H9 (cell line): ENCODE measurements at regions not wholly inside any gene's neighbourhood (a gene's known extent, or its start where the extent isn't known, plus 50 kb on each side); places are given as distances from the start of the nearest gene placed in this dataset.
"Not testable (repeated sequence)": the region's sequence is repeated elsewhere in the genome, so short reads cannot be mapped to it uniquely, and the experiment has no call there.

Source experiments
- DNase-seq: peaks from one replicate; pipeline ENCODE4 v3.0.0-alpha.2; 2017
- H2AFZ ChIP-seq: one replicate; pipeline ENCODE4 v1.6.1; 2013; ENCODE audit warnings: mild to moderate bottlenecking, low read length, control low read depth, moderate library complexity
- H2AK5ac ChIP-seq: 2 replicates; pipeline ENCODE4 v1.6.1; 2013; ENCODE audit warnings: low read length, control low read depth, mixed read lengths; ENCODE audit not compliant: insufficient read length
- H2BK120ac ChIP-seq: one replicate; pipeline ENCODE4 v1.6.1; 2013; ENCODE audit warnings: low read depth, mild to moderate bottlenecking, low read length, control low read depth, inconsistent platforms; ENCODE audit not compliant: poor library complexity, severe bottlenecking
- H2BK12ac ChIP-seq: 2 replicates; pipeline ENCODE4 v1.6.1; 2013; ENCODE audit warnings: low read length, control low read depth, mixed read lengths, low read depth; ENCODE audit not compliant: insufficient read length
- H2BK15ac ChIP-seq: 2 replicates; pipeline ENCODE4 v1.6.1; 2013; ENCODE audit warnings: low read depth, low read length, control low read depth
- H2BK20ac ChIP-seq: one replicate; pipeline ENCODE4 v1.6.1; 2013; ENCODE audit warnings: low read depth, mild to moderate bottlenecking, low read length, control low read depth, inconsistent platforms; ENCODE audit not compliant: poor library complexity, severe bottlenecking
- H2BK5ac ChIP-seq: 2 replicates; pipeline ENCODE4 v1.6.1; 2013; ENCODE audit warnings: low read length, control low read depth, mixed read lengths; ENCODE audit not compliant: insufficient read length
- H3K14ac ChIP-seq: 2 replicates; pipeline ENCODE4 v1.6.1; 2013; ENCODE audit warnings: low read length, control low read depth; ENCODE audit not compliant: insufficient read depth
- H3K18ac ChIP-seq: 2 replicates; pipeline ENCODE4 v1.6.1; 2013; ENCODE audit warnings: low read depth, mild to moderate bottlenecking, mixed read lengths, low read length, control low read depth; ENCODE audit not compliant: insufficient read length
- H3K23ac ChIP-seq: 2 replicates; pipeline ENCODE4 v1.6.1; 2013; ENCODE audit warnings: low read length, control low read depth, mixed read lengths, low read depth; ENCODE audit not compliant: insufficient read length
- H3K23me2 ChIP-seq: 2 replicates; pipeline ENCODE4 v1.6.1; 2013; ENCODE audit warnings: low read depth, mild to moderate bottlenecking, mixed read lengths, low read length, control low read depth; ENCODE audit not compliant: insufficient read length, poor library complexity, severe bottlenecking
- H3K27ac ChIP-seq: 2 replicates; pipeline ENCODE4 v1.5.1; 2013; ENCODE audit warnings: low read length, control low read depth, mixed read lengths, low read depth; ENCODE audit not compliant: insufficient read length
- H3K27me3 ChIP-seq: 2 replicates; pipeline ENCODE4 v1.6.1; 2013; ENCODE audit warnings: low read length, control low read depth, inconsistent platforms; ENCODE audit not compliant: insufficient read depth
- H3K4ac ChIP-seq: 2 replicates; pipeline ENCODE4 v1.6.1; 2013; ENCODE audit warnings: low read depth, mild to moderate bottlenecking, control low read depth, inconsistent platforms, low read length, moderate library complexity
- H3K4me1 ChIP-seq: 2 replicates; pipeline ENCODE4 v1.6.1; 2013; ENCODE audit warnings: low read length, control low read depth, inconsistent platforms; ENCODE audit not compliant: insufficient read depth
- H3K4me2 ChIP-seq: 2 replicates; pipeline ENCODE4 v1.6.1; 2013; ENCODE audit warnings: low read length, control low read depth, mixed read lengths; ENCODE audit not compliant: insufficient read length, insufficient read depth
- H3K56ac ChIP-seq: 2 replicates; pipeline ENCODE4 v1.6.1; 2013; ENCODE audit warnings: low read depth, mild to moderate bottlenecking, mixed read lengths, low read length, control low read depth; ENCODE audit not compliant: insufficient read length
- H3K79me1 ChIP-seq: 2 replicates; pipeline ENCODE4 v1.6.1; 2013; ENCODE audit warnings: low read depth, mild to moderate bottlenecking, moderate library complexity, low read length, control low read depth, inconsistent platforms; ENCODE audit not compliant: insufficient read depth, poor library complexity, severe bottlenecking
- H3K79me2 ChIP-seq: 2 replicates; pipeline ENCODE4 v1.6.1; 2013; ENCODE audit warnings: low read length, control low read depth, inconsistent platforms; ENCODE audit not compliant: insufficient read depth
- H3K9ac ChIP-seq: 2 replicates; pipeline ENCODE4 v1.6.1; 2013; ENCODE audit warnings: low read length, control low read depth, mixed read lengths; ENCODE audit not compliant: insufficient read length; ENCODE audit errors: extremely low read depth
- H3K9me3 ChIP-seq: one replicate; pipeline ENCODE4 v1.6.1; 2013; ENCODE audit warnings: low read depth, low read length, inconsistent platforms; ENCODE audit not compliant: control insufficient read depth
- H3T11ph ChIP-seq: one replicate; pipeline ENCODE4 v1.6.1; 2013; ENCODE audit warnings: mild to moderate bottlenecking, low read length, control low read depth, inconsistent platforms
- H4K20me1 ChIP-seq: one replicate; pipeline ENCODE4 v1.6.1; 2013; ENCODE audit not compliant: control insufficient read depth, insufficient read length, insufficient read depth
- H4K5ac ChIP-seq: 2 replicates; pipeline ENCODE4 v1.6.1; 2013; ENCODE audit warnings: low read depth, mild to moderate bottlenecking, mixed read lengths, low read length, control low read depth; ENCODE audit not compliant: insufficient read length
- H4K8ac ChIP-seq: replicated peaks from 2 replicates; pipeline ENCODE4 v1.6.1; 2013; ENCODE audit warnings: low read length, control low read depth, mixed read lengths, low read depth; ENCODE audit not compliant: insufficient read length
- H4K91ac ChIP-seq: 2 replicates; pipeline ENCODE4 v1.6.1; 2013; ENCODE audit warnings: low read depth, mild to moderate bottlenecking, moderate library complexity, mixed read lengths, low read length, control low read depth; ENCODE audit not compliant: insufficient read length
- H3K27ac Mint-ChIP-seq, 3 experiments: 2 replicates in 2 of 3; 3 replicates in 1 of 3; pipeline ENCODE4 v1.8.0; 2020 to 2021; ENCODE audit warnings: mixed read lengths in 3 of 3, mild to moderate bottlenecking in 1 of 3, moderate library complexity in 1 of 3
- H3K27me3 Mint-ChIP-seq: 2 replicates; pipeline ENCODE4 v1.8.0; 2021; ENCODE audit warnings: low read depth, mild to moderate bottlenecking, moderate library complexity, mixed read lengths
- H3K36me3 Mint-ChIP-seq, 3 experiments: 2 replicates in 2 of 3; 3 replicates in 1 of 3; pipeline ENCODE4 v1.8.0; 2020 to 2021; ENCODE audit warnings: low read depth in 3 of 3, mixed read lengths in 3 of 3; ENCODE audit not compliant: insufficient read depth in 1 of 3
- H3K4me1 Mint-ChIP-seq, 2 experiments: 2 replicates each; pipeline ENCODE4 v1.8.0; 2020; ENCODE audit warnings: mixed read lengths in 2 of 2
- H3K4me3 Mint-ChIP-seq, 2 experiments: 2 replicates in 1 of 2; 3 replicates in 1 of 2; pipeline ENCODE4 v1.8.0; 2020 to 2021; ENCODE audit warnings: mild to moderate bottlenecking in 2 of 2, mixed read lengths in 2 of 2, moderate library complexity in 1 of 2
- H3K9me3 Mint-ChIP-seq, 2 experiments: 2 replicates in 1 of 2; 3 replicates in 1 of 2; pipeline ENCODE4 v1.8.0; 2020; ENCODE audit warnings: mild to moderate bottlenecking in 2 of 2, mixed read lengths in 2 of 2, moderate library complexity in 1 of 2
- WGBS: extraction: QIAGEN DNeasy Blood & Tissue Kit; methylation state at CpG from one replicate; pipeline ENCODE4 v1.1.7; 2013; ENCODE audit warnings: missing lambda C conversion rate, low lambda C conversion rate, mixed read lengths; ENCODE audit not compliant: insufficient read length; ENCODE audit errors: extremely low coverage; 5-methylcytosine and 5-hydroxymethylcytosine counted together
- TF ChIP-seq, protein P1 (sequence below): fragments of 200-600 bp; sonication (generic); conservative IDR thresholded peaks from 3 replicates; pipeline ENCODE4 v1.8.0; 2021; ENCODE audit warnings: antibody characterized with exemption, mild to moderate bottlenecking

DNA sequence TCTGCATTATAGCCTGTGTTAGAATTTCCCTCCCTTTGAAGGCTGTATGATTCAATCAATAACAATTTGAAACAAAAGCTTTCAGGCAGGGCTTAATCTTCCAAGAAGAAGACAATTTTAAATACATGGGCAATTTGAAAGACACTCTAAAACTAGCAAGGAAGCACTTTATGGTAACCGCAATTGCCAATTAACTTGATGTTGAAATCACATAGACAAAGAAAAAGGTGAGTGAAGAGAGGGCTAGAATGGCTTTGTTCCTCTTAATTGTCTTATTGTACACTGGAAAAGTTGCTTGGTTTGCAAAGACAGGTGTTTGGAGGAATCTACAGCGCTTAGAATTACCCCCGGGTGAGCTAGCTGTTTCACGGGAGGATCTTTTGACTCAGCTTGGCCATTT lies 74.4 kb upstream of the PRKX start:
- WGBS, result no CpG with 5 or more reads among the region's 4 CpGs

GRCh38 chrX:3785822-3786221 lies 72.4 kb upstream of the PRKX start:
- not testable (repeated sequence) for H3K4me1 ChIP-seq, H3K56ac ChIP-seq, H2AK5ac ChIP-seq, H4K91ac ChIP-seq, H3K27ac Mint-ChIP-seq, H3K79me1 ChIP-seq, H4K20me1 ChIP-seq, H3K18ac ChIP-seq, H3K9ac ChIP-seq, H3K23me2 ChIP-seq, H2BK120ac ChIP-seq, H3K9me3 Mint-ChIP-seq, H2BK12ac ChIP-seq, H3K9me3 ChIP-seq, H2BK15ac ChIP-seq, H3K27ac ChIP-seq, H3K14ac ChIP-seq, H2BK5ac ChIP-seq, H2BK20ac ChIP-seq, H3K27me3 ChIP-seq, H3T11ph ChIP-seq, H4K5ac ChIP-seq, H3K27me3 Mint-ChIP-seq, H2AFZ ChIP-seq, H3K36me3 Mint-ChIP-seq, DNase-seq, H4K8ac ChIP-seq, H3K79me2 ChIP-seq, H3K4ac ChIP-seq, H3K23ac ChIP-seq, H3K4me2 ChIP-seq, H3K4me3 Mint-ChIP-seq
- H3K4me1 Mint-ChIP-seq, result peaks cover 37 to 39% of the 10 kb centered on the region in 2 experiments
- WGBS, result no CpG with 5 or more reads among the region's 2 CpGs

More for the DNA sequence above, 74.4 kb upstream of the PRKX start:
- TF ChIP-seq, protein P1, sequence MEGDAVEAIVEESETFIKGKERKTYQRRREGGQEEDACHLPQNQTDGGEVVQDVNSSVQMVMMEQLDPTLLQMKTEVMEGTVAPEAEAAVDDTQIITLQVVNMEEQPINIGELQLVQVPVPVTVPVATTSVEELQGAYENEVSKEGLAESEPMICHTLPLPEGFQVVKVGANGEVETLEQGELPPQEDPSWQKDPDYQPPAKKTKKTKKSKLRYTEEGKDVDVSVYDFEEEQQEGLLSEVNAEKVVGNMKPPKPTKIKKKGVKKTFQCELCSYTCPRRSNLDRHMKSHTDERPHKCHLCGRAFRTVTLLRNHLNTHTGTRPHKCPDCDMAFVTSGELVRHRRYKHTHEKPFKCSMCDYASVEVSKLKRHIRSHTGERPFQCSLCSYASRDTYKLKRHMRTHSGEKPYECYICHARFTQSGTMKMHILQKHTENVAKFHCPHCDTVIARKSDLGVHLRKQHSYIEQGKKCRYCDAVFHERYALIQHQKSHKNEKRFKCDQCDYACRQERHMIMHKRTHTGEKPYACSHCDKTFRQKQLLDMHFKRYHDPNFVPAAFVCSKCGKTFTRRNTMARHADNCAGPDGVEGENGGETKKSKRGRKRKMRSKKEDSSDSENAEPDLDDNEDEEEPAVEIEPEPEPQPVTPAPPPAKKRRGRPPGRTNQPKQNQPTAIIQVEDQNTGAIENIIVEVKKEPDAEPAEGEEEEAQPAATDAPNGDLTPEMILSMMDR, result no peak
- no peaks in the 10 kb centered on the region for H3K36me3 Mint-ChIP-seq
- Histone ChIP-seq H3K27ac (no peak overlapping the region), H4K91ac (no peak overlapping the region), H3K56ac (no peak overlapping the region), H3K27me3 (no peaks in the 10 kb centered on the region), H2BK5ac (no peak overlapping the region), H3K18ac (no peak overlapping the region), H3T11ph (no peak overlapping the region), H2AFZ (no peak overlapping the region), H3K4me1 (peaks cover 2% of the 10 kb centered on the region; the same call in 1 of the 2 replicates), H3K9me3 (no peaks in the 10 kb centered on the region), H3K14ac (peak overlapping the region; percentile 31; the same call in 1 of the 2 replicates), H4K20me1 (no peaks in the 10 kb centered on the region), H4K5ac (no peak overlapping the region), H3K23me2 (no peaks in the 10 kb centered on the region), H3K23ac (no peak overlapping the region), H3K4ac (no peak overlapping the region), H2BK120ac (no peak overlapping the region), H3K9ac (no peak overlapping the region), H4K8ac (no peak overlapping the region), H2AK5ac (no peak overlapping the region), H3K79me1 (no peaks in the 10 kb centered on the region), H3K4me2 (peak overlapping the region; percentile 50), H2BK12ac (no peak overlapping the region), H2BK20ac (no peak overlapping the region), H3K79me2 (no peaks in the 10 kb centered on the region), H2BK15ac (no peak overlapping the region)
- DNase-seq, result no peak
- H3K4me1 Mint-ChIP-seq, result peaks cover 21 to 23% of the 10 kb centered on the region in 2 experiments
- peak overlapping the region in 1 of 2 experiments; percentile 52; a peak in 2 of 5 replicates for H3K4me3 Mint-ChIP-seq
- H3K9me3 Mint-ChIP-seq, result no peaks in the 10 kb centered on the region; a peak in 1 of 5 replicates
- H3K27ac Mint-ChIP-seq, result peak overlapping the region in 2 of 3 experiments; percentile 67 to 95; a peak in 2 of 7 replicates
- peaks cover 9% of the 10 kb centered on the region for H3K27me3 Mint-ChIP-seq
